MM.1S (cell line): ENCODE measurements at regions not wholly inside any gene's neighbourhood (a gene's known extent, or its start where the extent isn't known, plus 50 kb on each side); places are given as distances from the start of the nearest gene placed in this dataset.
"Not testable (repeated sequence)": the region's sequence is repeated elsewhere in the genome, so short reads cannot be mapped to it uniquely, and the experiment has no call there.

Source experiments
- CTCF ChIP-seq: fragments of 300-600 bp; sonication (generic); IDR thresholded peaks from 2 replicates; pipeline ENCODE4 v1.5.1; 2016; ENCODE audit warnings: antibody characterized with exemption, low read length, mixed read lengths
- EZH2 ChIP-seq: fragments of 300-600 bp; sonication (generic); optimal IDR thresholded peaks from 2 replicates; pipeline ENCODE3; 2017; ENCODE audit warnings: low read depth, mild to moderate bottlenecking, antibody characterized with exemption, low read length, mixed read lengths
- EZH2phosphoT487 ChIP-seq: fragments of 300-600 bp; sonication (generic); IDR thresholded peaks from 2 replicates; pipeline ENCODE4 v1.6.1; 2018; ENCODE audit warnings: antibody characterized with exemption, low read length

- TF ChIP-seq CTCF, EZH2phosphoT487, EZH2: not testable (repeated sequence)
These were observed 90.5 kb upstream of the CTBP2 start for GRCh38 chr10:125250834-125251233.
